HL-60 (cell line): ENCODE measurements at regions not wholly inside any gene's neighbourhood (a gene's known extent, or its start where the extent isn't known, plus 50 kb on each side); places are given as distances from the start of the nearest gene placed in this dataset.

Experiments
- DNase-seq, 2 experiments: peaks; one replicate each; pipeline ENCODE4 v3.0.0-alpha.2; 2010 to 2020; ENCODE audit warnings: low read depth in 1 of 2, low spot score in 1 of 2
- H3K27ac ChIP-seq: fragments of 250-450 bp; sonication (Bioruptor Pico); replicated peaks from 2 replicates; pipeline ENCODE4 v1.5.1; 2020; ENCODE audit warnings: mild to moderate bottlenecking, moderate library complexity
- H3K27me3 ChIP-seq: fragments of 250-450 bp; sonication (Bioruptor Pico); 2 replicates; pipeline ENCODE4 v1.5.1; 2021; ENCODE audit warnings: mild to moderate bottlenecking, moderate library complexity; ENCODE audit not compliant: insufficient read depth, poor library complexity, severe bottlenecking
- H3K4me3 ChIP-seq: replicated peaks from 2 replicates; pipeline ENCODE4 v1.5.1; 2011; ENCODE audit warnings: mild to moderate bottlenecking, control low read depth, low read length; ENCODE audit not compliant: insufficient read depth
- GABPA ChIP-seq: IDR thresholded peaks from 2 replicates; pipeline ENCODE4 v1.6.1; 2012; ENCODE audit warnings: low read depth
- POLR2AphosphoS5 ChIP-seq: IDR thresholded peaks from 2 replicates; pipeline ENCODE4 v1.6.1; 2012; ENCODE audit warnings: low read depth
- SPI1 ChIP-seq: IDR thresholded peaks from 2 replicates; pipeline ENCODE4 v1.6.1; 2012; ENCODE audit warnings: low read depth, mild to moderate bottlenecking, borderline replicate concordance
- TF ChIP-seq, protein P1 (sequence below): IDR thresholded peaks from 2 replicates; pipeline ENCODE4 v1.6.1; 2012; ENCODE audit warnings: low read depth; ENCODE audit not compliant: insufficient replicate concordance
- TF ChIP-seq, protein P2 (sequence below): IDR thresholded peaks from one replicate; pipeline ENCODE4 v1.5.1; 2011; ENCODE audit warnings: low read length, control low read depth, inconsistent platforms; ENCODE audit not compliant: insufficient read depth

DNA sequence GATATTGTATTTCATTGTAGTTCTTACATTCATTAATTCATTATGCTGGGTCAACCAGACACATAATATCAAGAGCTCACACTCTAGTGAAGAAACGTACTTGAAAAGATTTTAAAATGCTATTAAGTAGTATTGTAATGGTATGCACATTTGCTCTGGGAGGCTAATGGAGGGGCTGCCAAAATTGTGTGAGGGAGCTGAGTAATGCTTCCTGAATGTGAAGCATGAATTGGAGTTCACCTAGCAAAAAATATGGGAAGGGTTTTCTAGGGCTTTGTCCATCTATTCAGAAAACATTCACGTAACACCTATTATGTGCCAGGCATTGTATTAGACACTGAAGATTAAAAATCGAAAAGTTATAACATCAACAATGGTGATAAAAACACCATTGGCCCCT lies 403.8 kb upstream of the PDE3A start:
- DNase-seq, result no peak
- Histone ChIP-seq H3K4me3 (no peak overlapping the region), H3K27ac (no peak overlapping the region), H3K27me3 (no peaks in the 10 kb centered on the region)
- no peak for TF ChIP-seq POLR2AphosphoS5
- TF ChIP-seq, protein P1, sequence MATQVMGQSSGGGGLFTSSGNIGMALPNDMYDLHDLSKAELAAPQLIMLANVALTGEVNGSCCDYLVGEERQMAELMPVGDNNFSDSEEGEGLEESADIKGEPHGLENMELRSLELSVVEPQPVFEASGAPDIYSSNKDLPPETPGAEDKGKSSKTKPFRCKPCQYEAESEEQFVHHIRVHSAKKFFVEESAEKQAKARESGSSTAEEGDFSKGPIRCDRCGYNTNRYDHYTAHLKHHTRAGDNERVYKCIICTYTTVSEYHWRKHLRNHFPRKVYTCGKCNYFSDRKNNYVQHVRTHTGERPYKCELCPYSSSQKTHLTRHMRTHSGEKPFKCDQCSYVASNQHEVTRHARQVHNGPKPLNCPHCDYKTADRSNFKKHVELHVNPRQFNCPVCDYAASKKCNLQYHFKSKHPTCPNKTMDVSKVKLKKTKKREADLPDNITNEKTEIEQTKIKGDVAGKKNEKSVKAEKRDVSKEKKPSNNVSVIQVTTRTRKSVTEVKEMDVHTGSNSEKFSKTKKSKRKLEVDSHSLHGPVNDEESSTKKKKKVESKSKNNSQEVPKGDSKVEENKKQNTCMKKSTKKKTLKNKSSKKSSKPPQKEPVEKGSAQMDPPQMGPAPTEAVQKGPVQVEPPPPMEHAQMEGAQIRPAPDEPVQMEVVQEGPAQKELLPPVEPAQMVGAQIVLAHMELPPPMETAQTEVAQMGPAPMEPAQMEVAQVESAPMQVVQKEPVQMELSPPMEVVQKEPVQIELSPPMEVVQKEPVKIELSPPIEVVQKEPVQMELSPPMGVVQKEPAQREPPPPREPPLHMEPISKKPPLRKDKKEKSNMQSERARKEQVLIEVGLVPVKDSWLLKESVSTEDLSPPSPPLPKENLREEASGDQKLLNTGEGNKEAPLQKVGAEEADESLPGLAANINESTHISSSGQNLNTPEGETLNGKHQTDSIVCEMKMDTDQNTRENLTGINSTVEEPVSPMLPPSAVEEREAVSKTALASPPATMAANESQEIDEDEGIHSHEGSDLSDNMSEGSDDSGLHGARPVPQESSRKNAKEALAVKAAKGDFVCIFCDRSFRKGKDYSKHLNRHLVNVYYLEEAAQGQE, result no peak
- no peak for TF ChIP-seq SPI1
- TF ChIP-seq GABPA, result no peak

DNA sequence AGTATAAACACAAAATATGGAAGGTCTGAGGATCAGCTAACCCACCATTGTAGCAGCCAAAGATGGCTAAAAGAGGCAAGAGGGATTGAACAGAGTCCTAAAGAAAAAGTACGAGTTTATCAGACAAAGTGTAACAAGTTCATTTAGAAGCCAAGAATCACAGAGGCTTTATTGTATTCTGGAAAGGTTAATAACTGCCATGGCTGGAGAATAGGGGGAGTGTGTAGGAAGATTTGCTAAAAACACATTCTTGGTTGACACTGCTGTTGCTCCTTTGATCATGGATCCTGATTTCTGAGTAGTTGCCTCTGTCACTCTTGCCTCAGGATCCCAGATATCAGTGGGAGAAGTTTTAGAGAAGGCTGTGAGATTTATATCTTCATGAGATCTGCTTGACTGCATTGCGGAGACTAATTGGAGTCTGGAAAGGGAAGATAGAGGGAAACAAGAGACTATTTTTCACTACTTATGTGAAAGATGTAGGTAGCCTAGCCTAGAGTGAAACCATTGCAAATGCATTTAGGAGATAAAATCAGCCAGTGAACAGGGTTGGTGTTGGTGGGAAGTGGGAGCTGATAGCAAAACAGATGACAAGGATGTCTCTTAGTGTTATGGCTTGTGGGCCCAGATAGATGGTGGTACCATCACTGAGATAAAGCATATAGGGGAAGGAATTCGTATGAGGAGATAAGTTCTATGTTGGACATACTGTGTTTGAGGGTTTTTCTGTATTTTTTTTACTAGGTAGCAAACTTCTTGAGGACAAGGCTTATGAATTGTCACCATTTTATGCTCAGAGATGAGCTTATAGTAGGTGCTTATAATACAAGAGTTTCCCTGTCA lies 402.9 kb upstream of the PDE3A start:
- TF ChIP-seq, protein P1, result no peak
- TF ChIP-seq, protein P2, sequence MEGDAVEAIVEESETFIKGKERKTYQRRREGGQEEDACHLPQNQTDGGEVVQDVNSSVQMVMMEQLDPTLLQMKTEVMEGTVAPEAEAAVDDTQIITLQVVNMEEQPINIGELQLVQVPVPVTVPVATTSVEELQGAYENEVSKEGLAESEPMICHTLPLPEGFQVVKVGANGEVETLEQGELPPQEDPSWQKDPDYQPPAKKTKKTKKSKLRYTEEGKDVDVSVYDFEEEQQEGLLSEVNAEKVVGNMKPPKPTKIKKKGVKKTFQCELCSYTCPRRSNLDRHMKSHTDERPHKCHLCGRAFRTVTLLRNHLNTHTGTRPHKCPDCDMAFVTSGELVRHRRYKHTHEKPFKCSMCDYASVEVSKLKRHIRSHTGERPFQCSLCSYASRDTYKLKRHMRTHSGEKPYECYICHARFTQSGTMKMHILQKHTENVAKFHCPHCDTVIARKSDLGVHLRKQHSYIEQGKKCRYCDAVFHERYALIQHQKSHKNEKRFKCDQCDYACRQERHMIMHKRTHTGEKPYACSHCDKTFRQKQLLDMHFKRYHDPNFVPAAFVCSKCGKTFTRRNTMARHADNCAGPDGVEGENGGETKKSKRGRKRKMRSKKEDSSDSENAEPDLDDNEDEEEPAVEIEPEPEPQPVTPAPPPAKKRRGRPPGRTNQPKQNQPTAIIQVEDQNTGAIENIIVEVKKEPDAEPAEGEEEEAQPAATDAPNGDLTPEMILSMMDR, result no peak
- no peak for TF ChIP-seq POLR2AphosphoS5
- no peak for TF ChIP-seq GABPA
- no peak for TF ChIP-seq SPI1
- no peak for DNase-seq
- Histone ChIP-seq H3K27ac (no peak overlapping the region), H3K27me3 (no peaks in the 10 kb centered on the region), H3K4me3 (no peak overlapping the region)

DNA sequence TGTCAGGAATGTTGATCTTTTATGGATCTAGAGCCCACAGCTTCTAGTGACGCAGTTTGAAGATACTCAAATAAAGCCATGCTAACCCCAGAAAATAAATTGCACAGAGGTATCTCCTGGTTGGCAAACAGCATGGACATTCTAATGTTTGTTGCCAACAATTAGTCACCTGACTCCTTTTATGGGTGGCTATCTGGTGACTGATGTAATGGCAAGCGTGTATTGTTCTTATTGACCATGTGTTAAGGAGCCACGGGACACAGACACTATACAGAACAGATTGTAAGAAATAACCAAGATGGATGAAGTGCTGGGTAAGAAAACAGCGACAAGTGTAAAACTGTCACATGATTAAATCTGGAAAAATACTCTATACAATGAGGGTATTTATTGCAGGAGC lies 401.3 kb upstream of the PDE3A start:
- no peak for DNase-seq
- Histone ChIP-seq H3K4me3 (no peak overlapping the region), H3K27ac (no peak overlapping the region), H3K27me3 (no peaks in the 10 kb centered on the region)
- TF ChIP-seq, protein P1, result no peak
- TF ChIP-seq, protein P2, result no peak
- no peak for TF ChIP-seq SPI1
- TF ChIP-seq GABPA, result no peak
- no peak for TF ChIP-seq POLR2AphosphoS5
